ENCODE measurements at regions not wholly inside any gene's neighbourhood (a gene's known extent, or its start where the extent isn't known, plus 50 kb on each side); places are given as distances from the start of the nearest gene placed in this dataset.

DNA sequence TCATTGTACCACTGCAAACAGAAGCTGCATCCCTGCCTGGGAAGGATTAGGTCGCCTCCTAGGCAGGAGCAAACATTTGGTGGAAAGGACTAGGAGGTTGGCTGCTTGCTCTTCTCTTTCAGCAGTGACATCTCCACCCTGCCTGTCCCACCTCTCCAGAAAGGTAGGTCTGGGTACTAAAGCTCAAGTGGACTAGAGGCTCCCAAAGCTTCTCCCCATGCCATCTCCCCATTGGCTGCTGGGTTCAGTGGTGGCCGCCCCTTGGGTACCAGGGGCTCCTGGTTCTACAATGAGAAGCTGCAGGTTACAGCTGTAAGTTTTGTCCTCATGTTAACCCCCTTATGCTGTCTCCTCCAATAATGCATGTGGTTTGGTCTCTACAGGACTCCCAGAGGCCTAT, 180.7 kb upstream of the MKI67 start (continued):
- TF ChIP-seq, protein P1, sequence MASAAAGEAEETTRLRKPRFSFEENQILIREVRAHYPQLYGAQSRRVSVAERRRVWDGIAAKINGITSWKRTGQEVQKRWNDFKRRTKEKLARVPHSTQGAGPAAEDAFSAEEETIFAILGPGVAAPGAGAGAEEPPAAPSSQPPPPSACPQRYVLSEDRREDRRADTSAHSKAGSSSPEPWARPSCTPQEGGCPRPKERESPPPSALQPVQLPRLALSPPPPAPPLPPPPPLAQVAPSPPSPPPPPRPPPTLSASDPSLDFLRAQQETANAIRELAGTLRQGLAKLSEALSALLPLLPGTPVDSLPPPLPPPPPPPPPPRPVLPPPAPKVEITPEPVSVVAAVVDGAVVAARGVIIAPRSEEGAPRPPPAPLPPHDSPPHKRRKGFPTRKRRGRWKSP (CRISPR knock-in tag; IDR thresholded peaks at IDR 0.05): no peak

DNA sequence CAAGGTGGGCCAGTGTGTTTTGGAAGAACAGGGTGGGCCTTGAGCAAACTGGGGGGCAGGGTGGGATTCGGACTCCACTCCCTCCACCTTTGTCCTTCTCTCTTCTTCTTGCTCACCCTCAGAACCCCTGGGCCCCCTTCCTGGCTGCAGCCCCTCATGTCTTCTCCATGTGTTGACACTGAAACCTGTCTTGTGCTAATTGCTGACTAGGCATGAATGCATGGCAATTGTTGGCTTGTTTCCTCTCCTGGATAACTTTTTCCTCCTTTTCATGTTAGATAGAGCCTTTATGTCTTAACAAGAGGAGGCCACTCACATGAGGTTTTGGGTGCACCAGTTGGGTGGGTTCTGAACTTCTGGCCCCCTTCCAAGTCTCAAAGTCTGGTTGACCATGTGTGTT, 181.6 kb upstream of the MKI67 start:
- WGBS (ENCODE audit: low lambda C conversion rate): 0% methylated on average over 1 of the region's 1 CpG
- Histone ChIP-seq H2AFZ (ENCODE audit: low read length) (no peak overlapping the region), H3K9me3 (ENCODE audit: low read length) (no peaks in the 10 kb centered on the region), H3K9ac (ENCODE audit: insufficient read depth, low read depth, low read length) (no peak overlapping the region), H3K4me2 (ENCODE audit: low read depth, low read length) (no peak overlapping the region), H3K4me3 (replicated peaks in 1 of 3; ENCODE audit: insufficient read depth in 1 of 3, low read depth in 2 of 3, low read length in 3 of 3) (no peak overlapping the region), H3K4me1 (ENCODE audit: insufficient read depth, low read length) (no peaks in the 10 kb centered on the region), H3K36me3 (replicated peaks in 1 of 2; ENCODE audit: control insufficient read depth in 1 of 2, insufficient read depth in 2 of 2, low read length in 2 of 2) (no peaks in the 10 kb centered on the region), H4K20me1 (ENCODE audit: insufficient read depth, low read length) (no peaks in the 10 kb centered on the region), H3K79me2 (ENCODE audit: insufficient read depth, low read length) (no peaks in the 10 kb centered on the region), H3K27ac (ENCODE audit: extremely low read length, insufficient read depth, low read length) (no peak overlapping the region), H3K27me3 (ENCODE audit: control insufficient read depth in 1 of 2, insufficient read depth in 2 of 2, low read length in 2 of 2) (peaks cover 0 to 25% of the 10 kb centered on the region in 2 experiments; a peak in 2 of 5 replicates)
- peak; percentile 91 for TF ChIP-seq MAFF (IDR thresholded peaks at IDR 0.05; ENCODE audit: low read depth, low read length)
- no peak for TF ChIP-seq PPARG (CRISPR knock-in tag; conservative IDR thresholded peaks at IDR 0.05)
- TF ChIP-seq, protein P2, sequence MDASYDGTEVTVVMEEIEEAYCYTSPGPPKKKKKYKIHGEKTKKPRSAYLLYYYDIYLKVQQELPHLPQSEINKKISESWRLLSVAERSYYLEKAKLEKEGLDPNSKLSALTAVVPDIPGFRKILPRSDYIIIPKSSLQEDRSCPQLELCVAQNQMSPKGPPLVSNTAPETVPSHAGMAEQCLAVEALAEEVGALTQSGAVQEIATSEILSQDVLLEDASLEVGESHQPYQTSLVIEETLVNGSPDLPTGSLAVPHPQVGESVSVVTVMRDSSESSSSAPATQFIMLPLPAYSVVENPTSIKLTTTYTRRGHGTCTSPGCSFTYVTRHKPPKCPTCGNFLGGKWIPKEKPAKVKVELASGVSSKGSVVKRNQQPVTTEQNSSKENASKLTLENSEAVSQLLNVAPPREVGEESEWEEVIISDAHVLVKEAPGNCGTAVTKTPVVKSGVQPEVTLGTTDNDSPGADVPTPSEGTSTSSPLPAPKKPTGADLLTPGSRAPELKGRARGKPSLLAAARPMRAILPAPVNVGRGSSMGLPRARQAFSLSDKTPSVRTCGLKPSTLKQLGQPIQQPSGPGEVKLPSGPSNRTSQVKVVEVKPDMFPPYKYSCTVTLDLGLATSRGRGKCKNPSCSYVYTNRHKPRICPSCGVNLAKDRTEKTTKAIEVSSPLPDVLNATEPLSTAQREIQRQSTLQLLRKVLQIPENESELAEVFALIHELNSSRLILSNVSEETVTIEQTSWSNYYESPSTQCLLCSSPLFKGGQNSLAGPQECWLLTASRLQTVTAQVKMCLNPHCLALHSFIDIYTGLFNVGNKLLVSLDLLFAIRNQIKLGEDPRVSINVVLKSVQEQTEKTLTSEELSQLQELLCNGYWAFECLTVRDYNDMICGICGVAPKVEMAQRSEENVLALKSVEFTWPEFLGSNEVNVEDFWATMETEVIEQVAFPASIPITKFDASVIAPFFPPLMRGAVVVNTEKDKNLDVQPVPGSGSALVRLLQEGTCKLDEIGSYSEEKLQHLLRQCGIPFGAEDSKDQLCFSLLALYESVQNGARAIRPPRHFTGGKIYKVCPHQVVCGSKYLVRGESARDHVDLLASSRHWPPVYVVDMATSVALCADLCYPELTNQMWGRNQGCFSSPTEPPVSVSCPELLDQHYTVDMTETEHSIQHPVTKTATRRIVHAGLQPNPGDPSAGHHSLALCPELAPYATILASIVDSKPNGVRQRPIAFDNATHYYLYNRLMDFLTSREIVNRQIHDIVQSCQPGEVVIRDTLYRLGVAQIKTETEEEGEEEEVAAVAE (CRISPR knock-in tag; IDR thresholded peaks at IDR 0.05; ENCODE audit: borderline replicate concordance): no peak
- TF ChIP-seq MAFK (conservative IDR thresholded peaks at IDR 0.05 in 1 of 2, IDR thresholded peaks at IDR 0.05 in 1 of 2; ENCODE audit: low read length in 2 of 2): peak; percentile 89 to 94
- no peak for TF ChIP-seq ZNF562 (CRISPR knock-in tag; IDR thresholded peaks at IDR 0.05; ENCODE audit: borderline replicate concordance)
- no peak for TF ChIP-seq STAG1 (CRISPR knock-in tag; IDR thresholded peaks at IDR 0.05)
- FAIRE-seq (no peak), ATAC-seq (no peak), DNase-seq (ENCODE audit: low spot score) (no peak)
- BruUV-seq (replicated peaks): no TSS peak
- in situ Hi-C loops (cut with HindIII; ENCODE audit: extremely low pct_ligation_motif_present, low pct_unique_long_range_greater_than_20kb) (no loop called here), intact Hi-C loops (cut with micrococcal nuclease; ENCODE audit: unreplicated experiment) (no loop called here)
- ChIA-PET CTCF (ENCODE audit: low intra/inter-chr PET ratio, low total read pairs) (no interaction called here), POLR2A (no interaction called here)

Measured in HepG2 (cell line).